HepG2 (cell line): ENCODE measurements at regions not wholly inside any gene's neighbourhood (a gene's known extent, or its start where the extent isn't known, plus 50 kb on each side); places are given as distances from the start of the nearest gene placed in this dataset.

Experiments used
- ATAC-seq: fragments of 200-7000 bp; cut with Tn5 transposase; 3 replicates; pipeline ENCODE4 v1.9.1; 2020; ENCODE audit warnings: mild to moderate bottlenecking, moderate library complexity
- BruUV-seq: library from RNA; stranded (reverse); fragments of 400-500 nt; replicated peaks from 2 replicates; lab custom pipeline; 2021; lab: Mats Ljungman, UMichigan
- CTCF ChIA-PET: fragments of 300-600 bp; formaldehyde crosslinking; extraction: SDS; loops from one replicate; lab custom pipeline; 2021; ENCODE audit warnings: low total read pairs, inconsistent platforms, low intra/inter-chr PET ratio; lab: Yijun Ruan, JAX
- POLR2A ChIA-PET: fragments of 350-600 bp; sonication (Branson Sonifier 250); formaldehyde crosslinking; loops from one replicate; lab custom pipeline; 2020; ENCODE audit warnings: antibody characterized with exemption, inconsistent platforms; lab: Yijun Ruan, JAX
- DNase-seq: peaks from one replicate; pipeline ENCODE4 v3.0.0-alpha.2; 2015; ENCODE audit warnings: low spot score
- FAIRE-seq: peaks from 3 replicates; lab custom pipeline; 2011; peaks lifted over from hg19 to GRCh38; lab: Jason Lieb, UNC
- H2AFZ ChIP-seq: one replicate; pipeline ENCODE4 v1.6.1; 2011; ENCODE audit warnings: low read length, inconsistent platforms
- H3K27ac ChIP-seq: fragments of 300-600 bp; 3 replicates; pipeline ENCODE4 v1.8.0; 2011; ENCODE audit warnings: mixed run types, mild to moderate bottlenecking, mixed read lengths, low read length, inconsistent platforms; ENCODE audit not compliant: insufficient read depth; ENCODE audit errors: extremely low read length
- H3K27me3 ChIP-seq, 2 experiments: fragments of 200-600 bp in 1 of 2; 2 replicates in 1 of 2; 3 replicates in 1 of 2; pipeline versions ENCODE4 v1.6.0 to v1.8.0; 2011; ENCODE audit warnings: low read length in 2 of 2, mild to moderate bottlenecking in 2 of 2, moderate library complexity in 2 of 2, inconsistent platforms in 1 of 2; ENCODE audit not compliant: insufficient read depth in 2 of 2, control insufficient read depth in 1 of 2
- H3K36me3 ChIP-seq, 2 experiments: fragments of 200-600 bp in 1 of 2; replicated peaks in 1 of 2; 2 replicates in 1 of 2; 3 replicates in 1 of 2; pipeline versions ENCODE4 v1.5.1 to v1.8.0; 2011; ENCODE audit warnings: low read length in 2 of 2, inconsistent platforms in 1 of 2; ENCODE audit not compliant: insufficient read depth in 2 of 2, control insufficient read depth in 1 of 2
- H3K4me1 ChIP-seq: 2 replicates; pipeline ENCODE4 v1.5.1; 2012; ENCODE audit warnings: low read length, inconsistent platforms; ENCODE audit not compliant: insufficient read depth
- H3K4me2 ChIP-seq: 2 replicates; pipeline ENCODE4 v1.6.0; 2011; ENCODE audit warnings: low read depth, low read length, inconsistent platforms
- H3K4me3 ChIP-seq, 3 experiments: fragments of 200-600 bp in 1 of 3; sonication (generic), shearing (Covaris generic) in 1 of 3; replicated peaks in 1 of 3; 2 replicates each; pipeline ENCODE4 v1.5.1; 2011 to 2016; ENCODE audit warnings: low read length in 3 of 3, inconsistent platforms in 2 of 3, low read depth in 2 of 3, mild to moderate bottlenecking in 2 of 3, control low read depth in 1 of 3, mixed read lengths in 1 of 3; ENCODE audit not compliant: insufficient read depth in 1 of 3
- H3K79me2 ChIP-seq: one replicate; pipeline ENCODE4 v1.6.1; 2011; ENCODE audit warnings: low read length, inconsistent platforms; ENCODE audit not compliant: insufficient read depth
- H3K9ac ChIP-seq: 2 replicates; pipeline ENCODE4 v1.6.0; 2011; ENCODE audit warnings: mild to moderate bottlenecking, low read depth, low read length, inconsistent platforms; ENCODE audit not compliant: insufficient read depth
- H3K9me3 ChIP-seq: 2 replicates; pipeline ENCODE4 v1.5.1; 2012; ENCODE audit warnings: mild to moderate bottlenecking, low read length
- H4K20me1 ChIP-seq: 2 replicates; pipeline ENCODE4 v1.6.0; 2011; ENCODE audit warnings: inconsistent platforms, mild to moderate bottlenecking, low read length, moderate library complexity; ENCODE audit not compliant: insufficient read depth
- BRD4 ChIP-seq: sonication (generic); formaldehyde crosslinking; IDR thresholded peaks from 2 replicates; pipeline ENCODE4 v1.4.0; 2020; ENCODE audit warnings: missing genetic modification reagents
- CEBPZ ChIP-seq: IDR thresholded peaks from 2 replicates; pipeline ENCODE4 v1.6.1; 2012; ENCODE audit warnings: low read length, improper control_type of control experiment
- DBP ChIP-seq: sonication (generic); formaldehyde crosslinking; IDR thresholded peaks from 2 replicates; pipeline ENCODE4 v1.4.0; 2020; ENCODE audit warnings: missing genetic modification reagents; ENCODE audit errors: not compliant biosample characterization
- GFI1 ChIP-seq: sonication (generic); formaldehyde crosslinking; IDR thresholded peaks from 2 replicates; pipeline ENCODE4 v1.5.0; 2020; ENCODE audit warnings: missing genetic modification reagents, mild to moderate bottlenecking, borderline replicate concordance
- KDM2A ChIP-seq: sonication (generic); formaldehyde crosslinking; IDR thresholded peaks from 2 replicates; pipeline ENCODE4 v1.4.0; 2020; ENCODE audit warnings: low read depth, missing genetic modification reagents, borderline replicate concordance
- KDM4B ChIP-seq: sonication (generic); formaldehyde crosslinking; IDR thresholded peaks from 2 replicates; pipeline ENCODE4 v1.4.0; 2020; ENCODE audit warnings: missing genetic modification reagents
- MAF1 ChIP-seq: sonication (generic); formaldehyde crosslinking; IDR thresholded peaks from 2 replicates; pipeline ENCODE4 v1.5.0; 2020; ENCODE audit warnings: missing genetic modification reagents, borderline replicate concordance
- MED8 ChIP-seq: sonication (generic); formaldehyde crosslinking; IDR thresholded peaks from 2 replicates; pipeline ENCODE4 v1.8.1; 2023; ENCODE audit warnings: mild to moderate bottlenecking, missing genetic modification reagents; ENCODE audit not compliant: insufficient replicate concordance
- MLLT10 ChIP-seq: sonication (generic); formaldehyde crosslinking; IDR thresholded peaks from 2 replicates; pipeline ENCODE4 v1.4.0; 2020; ENCODE audit warnings: missing genetic modification reagents
- NFE2L1 ChIP-seq: sonication (generic); formaldehyde crosslinking; IDR thresholded peaks from 2 replicates; pipeline ENCODE4 v1.4.0; 2020; ENCODE audit warnings: missing genetic modification reagents, mild to moderate bottlenecking, borderline replicate concordance
- PPARG ChIP-seq: conservative IDR thresholded peaks from 2 replicates; pipeline ENCODE4 v1.6.1; 2016; ENCODE audit warnings: missing biosample characterization, missing genetic modification reagents
- SNAPC5 ChIP-seq: sonication (generic); formaldehyde crosslinking; IDR thresholded peaks from 2 replicates; pipeline ENCODE4 v1.8.1; 2023; ENCODE audit warnings: mild to moderate bottlenecking, missing genetic modification reagents, borderline replicate concordance
- TGIF2 ChIP-seq: IDR thresholded peaks from 2 replicates; pipeline ENCODE4 v1.6.1; 2016; ENCODE audit warnings: control low read depth, missing compliant biosample characterization
- ZBTB46 ChIP-seq: sonication (generic); formaldehyde crosslinking; IDR thresholded peaks from 2 replicates; pipeline ENCODE4 v1.4.0; 2020; ENCODE audit warnings: mild to moderate bottlenecking, missing genetic modification reagents, borderline replicate concordance
- ZNF253 ChIP-seq: sonication (generic); formaldehyde crosslinking; IDR thresholded peaks from 2 replicates; pipeline ENCODE4 v1.8.0; 2022; ENCODE audit warnings: mild to moderate bottlenecking, missing genetic modification reagents, borderline replicate concordance
- ZNF292 ChIP-seq: sonication (generic); formaldehyde crosslinking; IDR thresholded peaks from 2 replicates; pipeline ENCODE4 v1.8.1; 2022; ENCODE audit warnings: mild to moderate bottlenecking, low read depth, missing genetic modification reagents, borderline replicate concordance
- ZNF382 ChIP-seq: sonication (generic); formaldehyde crosslinking; IDR thresholded peaks from 2 replicates; pipeline ENCODE4 v1.5.0; 2020; ENCODE audit warnings: missing genetic modification reagents, mild to moderate bottlenecking, borderline replicate concordance
- ZNF563 ChIP-seq: sonication (generic); formaldehyde crosslinking; IDR thresholded peaks from 2 replicates; pipeline ENCODE4 v1.8.0; 2022; ENCODE audit warnings: mild to moderate bottlenecking, moderate library complexity, missing genetic modification reagents
- ZNF569 ChIP-seq: sonication (generic); formaldehyde crosslinking; IDR thresholded peaks from 2 replicates; pipeline ENCODE4 v1.5.0; 2020; ENCODE audit warnings: mild to moderate bottlenecking, missing genetic modification reagents, moderate library complexity, borderline replicate concordance
- ZSCAN21 ChIP-seq: sonication (generic); formaldehyde crosslinking; IDR thresholded peaks from 2 replicates; pipeline ENCODE4 v1.8.0; 2022; ENCODE audit warnings: mild to moderate bottlenecking, missing genetic modification reagents, moderate library complexity, borderline replicate concordance
- WGBS: methylation state at CpG from one replicate; pipeline ENCODE4 v1.1.6; 2017; ENCODE audit warnings: low lambda C conversion rate; 5-methylcytosine and 5-hydroxymethylcytosine counted together
- in situ Hi-C: cut with HindIII; loops from 2 replicates; pipeline ENCODE4 v1.10.0; 2017; ENCODE audit warnings: low pct_unique_long_range_greater_than_20kb; ENCODE audit not compliant: extremely low pct_ligation_motif_present
- intact Hi-C: fragments of 100-400 bp; cut with micrococcal nuclease; formaldehyde crosslinking; loops from one replicate; pipeline ENCODE4 v1.10.0; 2022; ENCODE audit not compliant: unreplicated experiment

- no peak for DNase-seq
- no peak overlapping the region for H3K4me3 ChIP-seq
- H3K9ac ChIP-seq, result no peak overlapping the region
- H2AFZ ChIP-seq, result no peak overlapping the region
- H3K36me3 ChIP-seq, result no peaks in the 10 kb centered on the region
- FAIRE-seq, result no peak
- no peaks in the 10 kb centered on the region for H4K20me1 ChIP-seq
- H3K4me1 ChIP-seq, result peaks cover 6% of the 10 kb centered on the region
- ATAC-seq, result no peak
- no peak overlapping the region for H3K27ac ChIP-seq
- in situ Hi-C loops, result no loop called here
- CTCF ChIA-PET, result no interaction called here
- BruUV-seq, result no TSS peak
- intact Hi-C loops, result no loop called here
- WGBS, result 5% methylated on average over 1 of the region's 1 CpG
- no peaks in the 10 kb centered on the region for H3K79me2 ChIP-seq
- no peaks in the 10 kb centered on the region; a peak in 1 of 5 replicates for H3K27me3 ChIP-seq
- H3K9me3 ChIP-seq, result peaks cover 11% of the 10 kb centered on the region; the same call in 1 of the 2 replicates
- POLR2A ChIA-PET, result no interaction called here
- no peak overlapping the region for H3K4me2 ChIP-seq
- TF ChIP-seq ZNF563 (CRISPR knock-in tag) (no peak), NFE2L1 (no peak), MLLT10 (CRISPR knock-in tag) (no peak), ZBTB46 (no peak), SNAPC5 (CRISPR knock-in tag) (no peak), BRD4 (no peak), ZNF253 (CRISPR knock-in tag) (no peak), KDM4B (CRISPR knock-in tag) (no peak), GFI1 (CRISPR knock-in tag) (no peak), MAF1 (CRISPR knock-in tag) (no peak), CEBPZ (no peak), PPARG (no peak), DBP (CRISPR knock-in tag) (no peak), TGIF2 (CRISPR knock-in tag) (no peak), KDM2A (no peak), MED8 (CRISPR knock-in tag) (no peak), ZNF292 (CRISPR knock-in tag) (no peak), ZNF382 (CRISPR knock-in tag) (no peak), ZNF569 (no peak), ZSCAN21 (CRISPR knock-in tag) (no peak)
- TF ChIP-seq, all 625 proteins: peak for 0
Measured at GRCh38 chr2:16335604-16335930, 330.1 kb downstream of the CYRIA start.
